CD4-positive, alpha-beta T cell treated with Interleukin-4 for 1 hour (primary cell): ENCODE measurements at regions not wholly inside any gene's neighbourhood (a gene's known extent, or its start where the extent isn't known, plus 50 kb on each side); places are given as distances from the start of the nearest gene placed in this dataset.

ENCODE experiments used
- DNase-seq, 2 donors: peaks; one replicate each; pipeline ENCODE4 v3.0.0-alpha.2; 2020 to 2022

GRCh38 chr2:133952896-133953295 is 301.0 kb upstream of the MGAT5 start:
- no peak for DNase-seq

GRCh38 chr2:133953524-133953923 is 300.3 kb upstream of the MGAT5 start:
- peak in 1 of 2 donors; percentile 40 for DNase-seq

GRCh38 chr2:133954636-133955035 is 299.2 kb upstream of the MGAT5 start:
- no peak for DNase-seq

GRCh38 chr2:133955169-133955568 is 298.7 kb upstream of the MGAT5 start:
- DNase-seq: no peak

- no peak for DNase-seq
Observed at GRCh38 chr2:133956434-133956935, 297.4 kb upstream of the MGAT5 start.

- DNase-seq: no peak
Observed at GRCh38 chr2:133957724-133958480, 296.0 kb upstream of the MGAT5 start.

GRCh38 chr2:133959066-133959465 is 294.8 kb upstream of the MGAT5 start:
- DNase-seq: no peak

GRCh38 chr2:133966720-133967304 is 287.1 kb upstream of the MGAT5 start:
- DNase-seq: no peak

- DNase-seq: no peak
Observed at GRCh38 chr2:133967326-133967725, 286.5 kb upstream of the MGAT5 start.

GRCh38 chr2:133968446-133968845 is 285.4 kb upstream of the MGAT5 start:
- DNase-seq: no peak

GRCh38 chr2:133970641-133971040 is 283.2 kb upstream of the MGAT5 start:
- DNase-seq: no peak

- DNase-seq: no peak
Observed at GRCh38 chr2:133972297-133972696, 281.6 kb upstream of the MGAT5 start.

GRCh38 chr2:133972786-133973185 is 281.1 kb upstream of the MGAT5 start:
- DNase-seq: no peak

GRCh38 chr2:133974353-133974752 is 279.5 kb upstream of the MGAT5 start:
- no peak for DNase-seq

- DNase-seq: no peak
Observed at GRCh38 chr2:133975135-133975534, 278.7 kb upstream of the MGAT5 start.

GRCh38 chr2:133975676-133976428 is 278.0 kb upstream of the MGAT5 start:
- DNase-seq: no peak

GRCh38 chr2:133976659-133977058 is 277.2 kb upstream of the MGAT5 start:
- no peak for DNase-seq

GRCh38 chr2:133977405-133977804 is 276.5 kb upstream of the MGAT5 start:
- no peak for DNase-seq

- DNase-seq: no peak
Observed at GRCh38 chr2:133982256-133982655, 271.6 kb upstream of the MGAT5 start.

GRCh38 chr2:133985563-133985962 is 268.3 kb upstream of the MGAT5 start:
- no peak for DNase-seq

GRCh38 chr2:133986081-133986837 is 267.6 kb upstream of the MGAT5 start:
- DNase-seq: no peak

GRCh38 chr2:133986881-133987795 is 266.7 kb upstream of the MGAT5 start:
- DNase-seq: no peak
